ENCODE measurements at regions not wholly inside any gene's neighbourhood (a gene's known extent, or its start where the extent isn't known, plus 50 kb on each side); places are given as distances from the start of the nearest gene placed in this dataset.

DNA sequence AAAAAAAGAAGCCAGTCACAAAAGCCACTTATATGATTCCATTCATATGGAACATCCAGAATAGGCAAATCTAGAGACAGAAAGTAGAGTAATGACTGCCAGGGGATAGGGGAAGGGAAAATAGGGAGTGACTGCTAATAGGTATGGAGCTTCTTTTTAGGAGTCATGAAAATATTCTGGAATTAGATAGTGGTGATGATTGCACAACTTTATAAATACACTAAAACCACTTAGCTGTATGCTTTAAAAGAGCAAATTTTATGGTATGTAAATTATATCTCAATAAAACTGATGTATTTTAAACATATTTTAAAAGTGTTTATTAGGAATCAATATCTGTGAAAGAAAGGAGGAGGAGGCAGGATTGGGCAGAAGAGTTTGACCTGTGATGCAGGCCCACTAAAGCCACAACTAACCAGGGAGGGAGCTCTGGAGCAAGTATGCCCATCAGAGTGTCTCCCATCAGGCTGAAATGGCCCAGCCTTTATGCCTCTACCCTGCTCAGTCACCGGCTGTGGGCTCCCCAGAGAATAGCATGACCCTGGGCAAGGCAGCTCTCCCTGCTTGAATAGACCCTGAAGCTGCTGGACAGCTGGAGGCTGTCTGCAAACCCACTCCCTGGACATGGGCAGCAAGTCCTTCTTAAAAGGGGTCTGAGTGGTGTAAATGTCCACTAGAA, 96.0 kb upstream of the SLC44A1 start:
- Histone ChIP-seq H3K23ac (ENCODE audit: low read length) (no peak overlapping the region), H4K8ac (ENCODE audit: low read depth, low read length) (no peak overlapping the region), H3K4me1 (ENCODE audit: control insufficient read depth, low read depth, low read length) (no peaks in the 10 kb centered on the region), H2BK15ac (replicated peaks; ENCODE audit: low read depth) (no peak overlapping the region), H2AK5ac (ENCODE audit: low read length) (no peak overlapping the region), H3K27ac (ENCODE audit: low read depth, low read length) (no peak overlapping the region), H3K79me2 (ENCODE audit: control insufficient read depth, insufficient read depth, low read length) (no peaks in the 10 kb centered on the region), H3K36me3 (ENCODE audit: control insufficient read depth, insufficient read depth, low read length) (no peaks in the 10 kb centered on the region), H3K4me2 (ENCODE audit: low read length) (no peak overlapping the region), H3K9ac (ENCODE audit: low read length) (no peak overlapping the region), H3K4me3 (ENCODE audit: low read length) (no peak overlapping the region), H3K56ac (ENCODE audit: low read length) (no peak overlapping the region), H3K79me1 (ENCODE audit: low read length) (no peaks in the 10 kb centered on the region), H3K18ac (ENCODE audit: low read length) (no peak overlapping the region), H2BK5ac (ENCODE audit: low read length) (no peak overlapping the region), H2BK120ac (ENCODE audit: low read depth, low read length) (no peak overlapping the region), H3K27me3 (ENCODE audit: insufficient read depth, low read length, poor library complexity) (no peaks in the 10 kb centered on the region), H3K4ac (ENCODE audit: low read depth, low read length) (peak overlapping the region; percentile 84), H4K5ac (ENCODE audit: low read length) (no peak overlapping the region)
- DNase-seq = peak; percentile 75
- no CpG with 5 or more reads among the region's 1 CpG for WGBS (ENCODE audit: extremely low coverage, insufficient coverage, low lambda C conversion rate)

DNA sequence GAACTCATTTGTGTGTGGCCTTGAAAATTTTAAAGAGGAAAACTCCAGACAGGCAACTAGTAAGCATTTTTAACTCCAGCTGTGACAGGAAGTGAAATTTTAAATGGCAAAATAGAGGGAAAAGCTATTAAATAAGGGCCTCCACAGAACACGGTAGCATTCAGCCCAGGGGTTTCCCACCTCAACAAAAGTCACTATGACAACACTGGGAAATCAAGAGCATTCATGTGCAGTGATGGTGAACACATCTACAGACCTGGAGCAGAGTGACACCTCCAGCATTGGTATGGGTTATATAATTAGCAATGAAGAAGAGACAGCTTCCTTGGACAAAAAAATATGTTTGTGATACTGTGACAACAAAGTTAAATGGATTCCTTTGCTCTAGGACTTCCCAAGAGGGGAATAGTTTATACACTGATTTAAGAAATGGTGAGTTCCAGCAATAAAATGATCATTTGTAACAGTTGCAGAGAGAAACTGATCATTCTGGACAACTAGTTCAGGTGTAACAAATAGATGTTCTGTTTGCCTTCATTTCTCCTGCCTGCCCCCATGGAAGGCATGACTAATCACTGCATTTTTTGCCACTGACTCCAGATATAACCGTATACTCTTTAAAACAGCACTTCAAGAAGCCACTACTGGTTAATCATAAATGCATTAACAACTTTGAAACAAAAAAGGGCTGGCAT, 93.3 kb upstream of the SLC44A1 start:
- no peak for DNase-seq
- Histone ChIP-seq H2BK15ac (replicated peaks; ENCODE audit: low read depth) (no peak overlapping the region), H2BK120ac (ENCODE audit: low read depth, low read length) (no peak overlapping the region)

DNA sequence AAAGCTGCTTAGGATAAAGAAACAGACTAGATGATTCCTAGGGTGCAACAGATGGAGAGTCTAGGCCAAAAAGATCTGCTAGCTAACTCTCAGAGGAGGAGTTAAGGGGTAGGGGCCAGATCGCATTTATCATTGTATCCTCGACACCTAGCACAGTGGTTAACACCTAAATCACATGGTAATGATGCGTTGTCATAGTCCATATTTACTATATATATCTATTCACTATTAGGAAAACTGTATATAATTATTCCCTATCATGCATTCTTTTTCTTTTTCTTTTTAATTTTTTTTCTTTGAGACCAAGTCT, 92.8 kb upstream of the SLC44A1 start:
- no peak overlapping the region for H3K18ac ChIP-seq (ENCODE audit: low read length)
- H3K27ac ChIP-seq (ENCODE audit: low read depth, low read length) = no peak overlapping the region
- no peak overlapping the region for H3K56ac ChIP-seq (ENCODE audit: low read length)
- H3K36me3 ChIP-seq (ENCODE audit: control insufficient read depth, insufficient read depth, low read length) = no peaks in the 10 kb centered on the region
- no peak overlapping the region for H3K9ac ChIP-seq (ENCODE audit: low read length)
- no peaks in the 10 kb centered on the region for H3K27me3 ChIP-seq (ENCODE audit: insufficient read depth, low read length, poor library complexity)
- H2BK120ac ChIP-seq (ENCODE audit: low read depth, low read length) = no peak overlapping the region
- DNase-seq = no peak
- H3K23ac ChIP-seq (ENCODE audit: low read length) = no peak overlapping the region
- H4K8ac ChIP-seq (ENCODE audit: low read depth, low read length) = no peak overlapping the region
- H2BK5ac ChIP-seq (ENCODE audit: low read length) = no peak overlapping the region
- no peak overlapping the region for H3K4me3 ChIP-seq (ENCODE audit: low read length)
- WGBS (ENCODE audit: extremely low coverage, insufficient coverage, low lambda C conversion rate) = no CpG with 5 or more reads among the region's 3 CpGs
- H3K79me1 ChIP-seq (ENCODE audit: low read length) = no peaks in the 10 kb centered on the region
- H4K5ac ChIP-seq (ENCODE audit: low read length) = no peak overlapping the region
- H3K4ac ChIP-seq (ENCODE audit: low read depth, low read length) = no peak overlapping the region
- no peak overlapping the region for H2AK5ac ChIP-seq (ENCODE audit: low read length)
- no peak overlapping the region for H3K4me2 ChIP-seq (ENCODE audit: low read length)
- H2BK15ac ChIP-seq (replicated peaks; ENCODE audit: low read depth) = no peak overlapping the region
- no peaks in the 10 kb centered on the region for H3K4me1 ChIP-seq (ENCODE audit: control insufficient read depth, low read depth, low read length)
- H3K79me2 ChIP-seq (ENCODE audit: control insufficient read depth, insufficient read depth, low read length) = no peaks in the 10 kb centered on the region

More for the DNA sequence above, 93.3 kb upstream of the SLC44A1 start:
- Histone ChIP-seq H3K23ac (ENCODE audit: low read length) (no peak overlapping the region), H3K79me2 (ENCODE audit: control insufficient read depth, insufficient read depth, low read length) (no peaks in the 10 kb centered on the region), H3K27ac (ENCODE audit: low read depth, low read length) (no peak overlapping the region), H3K4ac (ENCODE audit: low read depth, low read length) (no peak overlapping the region), H3K4me1 (ENCODE audit: control insufficient read depth, low read depth, low read length) (no peaks in the 10 kb centered on the region), H3K27me3 (ENCODE audit: insufficient read depth, low read length, poor library complexity) (no peaks in the 10 kb centered on the region), H4K8ac (ENCODE audit: low read depth, low read length) (no peak overlapping the region), H2AK5ac (ENCODE audit: low read length) (no peak overlapping the region), H4K5ac (ENCODE audit: low read length) (no peak overlapping the region), H2BK5ac (ENCODE audit: low read length) (no peak overlapping the region), H3K4me3 (ENCODE audit: low read length) (no peak overlapping the region), H3K36me3 (ENCODE audit: control insufficient read depth, insufficient read depth, low read length) (no peaks in the 10 kb centered on the region), H3K18ac (ENCODE audit: low read length) (no peak overlapping the region), H3K79me1 (ENCODE audit: low read length) (no peaks in the 10 kb centered on the region), H3K4me2 (ENCODE audit: low read length) (no peak overlapping the region), H3K9ac (ENCODE audit: low read length) (no peak overlapping the region), H3K56ac (ENCODE audit: low read length) (no peak overlapping the region)
- no CpG with 5 or more reads among the region's 2 CpGs for WGBS (ENCODE audit: extremely low coverage, insufficient coverage, low lambda C conversion rate)

DNA sequence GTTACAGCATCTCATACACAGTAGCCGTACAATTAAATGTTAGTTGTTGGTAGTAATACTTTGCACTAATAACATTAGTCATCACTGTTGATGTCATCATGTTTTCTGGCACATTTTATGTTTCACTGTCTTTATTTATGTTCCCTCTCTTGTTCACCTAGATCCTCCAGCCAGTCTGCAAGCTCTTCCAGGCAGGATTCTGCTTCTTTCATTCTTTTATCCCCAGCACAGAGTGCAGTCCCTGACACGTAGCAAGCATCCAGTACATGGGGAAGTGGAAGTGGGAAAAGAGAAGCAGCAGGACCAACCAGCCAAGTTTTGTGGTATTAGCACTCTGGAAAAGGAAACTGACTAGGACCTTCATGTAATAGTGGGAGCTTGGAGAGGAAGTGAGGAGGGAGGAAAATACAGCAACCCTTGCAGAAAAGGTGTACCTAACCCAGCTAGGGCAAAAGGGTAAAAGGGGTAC, 89.7 kb upstream of the SLC44A1 start:
- Histone ChIP-seq H3K27ac (ENCODE audit: low read depth, low read length) (no peak overlapping the region), H3K23ac (ENCODE audit: low read length) (no peak overlapping the region), H2BK5ac (ENCODE audit: low read length) (no peak overlapping the region), H3K9ac (ENCODE audit: low read length) (no peak overlapping the region), H3K4me3 (ENCODE audit: low read length) (no peak overlapping the region), H3K56ac (ENCODE audit: low read length) (no peak overlapping the region), H3K79me2 (ENCODE audit: control insufficient read depth, insufficient read depth, low read length) (no peaks in the 10 kb centered on the region), H3K36me3 (ENCODE audit: control insufficient read depth, insufficient read depth, low read length) (no peaks in the 10 kb centered on the region), H2BK15ac (replicated peaks; ENCODE audit: low read depth) (no peak overlapping the region), H4K8ac (ENCODE audit: low read depth, low read length) (no peak overlapping the region), H3K79me1 (ENCODE audit: low read length) (no peaks in the 10 kb centered on the region), H3K18ac (ENCODE audit: low read length) (no peak overlapping the region), H3K27me3 (ENCODE audit: insufficient read depth, low read length, poor library complexity) (no peaks in the 10 kb centered on the region), H3K4ac (ENCODE audit: low read depth, low read length) (no peak overlapping the region), H2BK120ac (ENCODE audit: low read depth, low read length) (no peak overlapping the region), H4K5ac (ENCODE audit: low read length) (no peak overlapping the region), H3K4me1 (ENCODE audit: control insufficient read depth, low read depth, low read length) (no peaks in the 10 kb centered on the region), H3K4me2 (ENCODE audit: low read length) (no peak overlapping the region), H2AK5ac (ENCODE audit: low read length) (no peak overlapping the region)
- no peak for DNase-seq
- WGBS (ENCODE audit: extremely low coverage, insufficient coverage, low lambda C conversion rate) = no CpG with 5 or more reads among the region's 2 CpGs

DNA sequence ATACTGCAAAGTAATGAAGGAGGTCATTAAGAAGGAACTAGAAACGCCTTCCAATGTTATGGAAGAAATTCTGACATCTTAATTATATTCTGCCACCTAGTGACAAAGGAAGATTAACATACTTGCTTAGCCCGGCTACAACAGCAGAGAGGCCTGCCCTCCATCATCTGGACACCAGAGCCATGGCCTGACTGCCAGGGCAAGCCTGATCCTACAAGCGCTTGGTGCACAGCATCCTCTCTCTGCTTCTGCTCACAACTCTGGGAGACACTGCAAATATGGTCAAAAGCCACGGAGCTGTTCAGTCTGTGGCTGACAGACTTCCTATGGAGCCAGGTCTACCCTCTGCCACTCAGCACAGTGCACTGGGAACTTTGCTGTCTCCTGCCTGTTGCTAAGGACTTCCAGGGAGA, 87.3 kb upstream of the SLC44A1 start:
- peak; percentile 70 for DNase-seq
- no peak overlapping the region for H2BK120ac ChIP-seq (ENCODE audit: low read depth, low read length)
- no peak overlapping the region for H3K23ac ChIP-seq (ENCODE audit: low read length)
- no peak overlapping the region for H3K56ac ChIP-seq (ENCODE audit: low read length)
- no peak overlapping the region for H3K4me3 ChIP-seq (ENCODE audit: low read length)
- no peak overlapping the region for H4K8ac ChIP-seq (ENCODE audit: low read depth, low read length)
- H2BK15ac ChIP-seq (replicated peaks; ENCODE audit: low read depth) = no peak overlapping the region
- no peak overlapping the region for H3K27ac ChIP-seq (ENCODE audit: low read depth, low read length)
- H3K18ac ChIP-seq (ENCODE audit: low read length) = no peak overlapping the region
- no peaks in the 10 kb centered on the region for H3K4me1 ChIP-seq (ENCODE audit: control insufficient read depth, low read depth, low read length)
- no peaks in the 10 kb centered on the region for H3K79me2 ChIP-seq (ENCODE audit: control insufficient read depth, insufficient read depth, low read length)
- H3K4me2 ChIP-seq (ENCODE audit: low read length) = no peak overlapping the region
- WGBS (ENCODE audit: extremely low coverage, insufficient coverage, low lambda C conversion rate) = no CpG with 5 or more reads among the region's 4 CpGs
- H2AK5ac ChIP-seq (ENCODE audit: low read length) = no peak overlapping the region
- no peaks in the 10 kb centered on the region for H3K36me3 ChIP-seq (ENCODE audit: control insufficient read depth, insufficient read depth, low read length)
- H3K9ac ChIP-seq (ENCODE audit: low read length) = no peak overlapping the region
- H3K27me3 ChIP-seq (ENCODE audit: insufficient read depth, low read length, poor library complexity) = no peaks in the 10 kb centered on the region
- H3K79me1 ChIP-seq (ENCODE audit: low read length) = no peaks in the 10 kb centered on the region
- H3K4ac ChIP-seq (ENCODE audit: low read depth, low read length) = no peak overlapping the region
- no peak overlapping the region for H2BK5ac ChIP-seq (ENCODE audit: low read length)
- no peak overlapping the region for H4K5ac ChIP-seq (ENCODE audit: low read length)

Data from mesendoderm (in vitro differentiated cells).